Right lobe of liver (tissue), 6 donors: ENCODE measurements at regions not wholly inside any gene's neighbourhood (a gene's known extent, or its start where the extent isn't known, plus 50 kb on each side); places are given as distances from the start of the nearest gene placed in this dataset.

Source experiments
- ATAC-seq, 4 donors: fragments of 200-7000 bp; cut with Tn5 transposase; one replicate each; pipeline ENCODE4 v1.9.1; 2020; ENCODE audit warnings: mild to moderate bottlenecking in 4 of 4, moderate library complexity in 4 of 4
- DNase-seq, 3 donors: peaks; one replicate each; pipeline ENCODE4 v3.0.0-alpha.2; 2020
- H3K27ac ChIP-seq, 3 donors: fragments of 200-600 bp; one replicate each; pipeline ENCODE4 v1.8.0; 2022
- H3K27me3 ChIP-seq, 2 donors: fragments of 200-600 bp; one replicate each; pipeline ENCODE4 v1.8.0; 2022
- H3K36me3 ChIP-seq, 4 donors: fragments of 200-600 bp; sonication (generic) in 1 of 4; one replicate each; pipeline versions ENCODE4 v1.5.1 to v1.8.0; 2017 to 2022; ENCODE audit warnings: control low read depth in 1 of 4
- H3K4me1 ChIP-seq, 4 donors: fragments of 200-600 bp; sonication (generic) in 1 of 4; one replicate each; pipeline versions ENCODE4 v1.5.1 to v1.8.0; 2017 to 2022; ENCODE audit warnings: control low read depth in 1 of 4
- H3K4me3 ChIP-seq, 3 donors: fragments of 200-600 bp; one replicate each; pipeline ENCODE4 v1.8.0; 2022
- H3K9me3 ChIP-seq, 4 donors: fragments of 200-600 bp; sonication (generic) in 1 of 4; one replicate each; pipeline versions ENCODE4 v1.5.1 to v1.8.0; 2017 to 2022; ENCODE audit warnings: control low read depth in 1 of 4
- POLR2A ChIP-seq: fragments of 450-650 bp; IDR thresholded peaks from one replicate; pipeline ENCODE4 v1.6.1; 2017; ENCODE audit warnings: antibody characterized with exemption, mild to moderate bottlenecking
- WGBS: methylation state at CpG from one replicate; pipeline ENCODE4 v1.1.6; 2018; ENCODE audit warnings: low coverage, low lambda C conversion rate; ENCODE audit not compliant: insufficient coverage; ENCODE audit errors: missing lambda C conversion rate; 5-methylcytosine and 5-hydroxymethylcytosine counted together
- intact Hi-C, 2 donors: fragments of 100-400 bp; cut with DNase I; formaldehyde crosslinking; loops; one replicate each; pipeline versions ENCODE4 v1.11.2 to v1.14.1; 2022
- TF ChIP-seq, protein P1 (sequence below), 4 donors: fragments of 200-600 bp in 3 of 4; fragments of 450-650 bp in 1 of 4; IDR thresholded peaks; one replicate each; pipeline versions ENCODE4 v1.5.1 to v1.8.0; 2016 to 2022; ENCODE audit warnings: antibody characterized with exemption in 4 of 4, mild to moderate bottlenecking in 2 of 4
- donor health status: DM: no; HTN: yes; CAD: no.
- donor health status: DM: no; HTN: no; CAD: no.
- donor health status: DM: no; HTN: no; CAD: no.
- donor health status: DM: no; HTN: yes; CAD: no.
- donor health status: DM: no; HTN: yes; CAD: no.

DNA sequence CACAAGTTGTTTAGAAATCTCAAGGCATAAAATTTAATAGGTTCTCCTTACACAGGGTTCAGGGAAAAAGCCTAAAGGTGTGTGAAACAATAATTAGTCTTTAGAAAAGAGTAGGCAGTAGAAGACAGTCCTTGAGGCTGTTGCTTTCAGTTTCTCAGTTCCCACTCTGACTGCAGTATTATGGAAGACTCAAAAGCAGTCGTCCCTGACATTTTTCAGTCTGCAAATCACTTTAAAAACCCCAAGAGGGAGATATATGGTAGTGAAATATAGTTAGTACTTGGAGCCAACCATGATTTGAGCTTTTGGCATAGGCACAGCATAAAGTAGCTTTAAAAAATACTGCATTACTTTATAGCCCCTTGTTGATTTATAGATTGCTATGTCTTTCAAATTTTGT is 299.7 kb downstream of the OLFM3 start:
- DNase-seq (no peak), ATAC-seq (no peak)
- Histone ChIP-seq H3K36me3 (no peaks in the 10 kb centered on the region), H3K27ac (no peak overlapping the region), H3K9me3 (no peaks in the 10 kb centered on the region), H3K4me1 (no peaks in the 10 kb centered on the region), H3K27me3 (no peaks in the 10 kb centered on the region), H3K4me3 (no peak overlapping the region)
- WGBS: 0% methylated on average over 1 of the region's 1 CpG
- intact Hi-C loops: no loop called here
- TF ChIP-seq POLR2A: no peak
- TF ChIP-seq, protein P1, sequence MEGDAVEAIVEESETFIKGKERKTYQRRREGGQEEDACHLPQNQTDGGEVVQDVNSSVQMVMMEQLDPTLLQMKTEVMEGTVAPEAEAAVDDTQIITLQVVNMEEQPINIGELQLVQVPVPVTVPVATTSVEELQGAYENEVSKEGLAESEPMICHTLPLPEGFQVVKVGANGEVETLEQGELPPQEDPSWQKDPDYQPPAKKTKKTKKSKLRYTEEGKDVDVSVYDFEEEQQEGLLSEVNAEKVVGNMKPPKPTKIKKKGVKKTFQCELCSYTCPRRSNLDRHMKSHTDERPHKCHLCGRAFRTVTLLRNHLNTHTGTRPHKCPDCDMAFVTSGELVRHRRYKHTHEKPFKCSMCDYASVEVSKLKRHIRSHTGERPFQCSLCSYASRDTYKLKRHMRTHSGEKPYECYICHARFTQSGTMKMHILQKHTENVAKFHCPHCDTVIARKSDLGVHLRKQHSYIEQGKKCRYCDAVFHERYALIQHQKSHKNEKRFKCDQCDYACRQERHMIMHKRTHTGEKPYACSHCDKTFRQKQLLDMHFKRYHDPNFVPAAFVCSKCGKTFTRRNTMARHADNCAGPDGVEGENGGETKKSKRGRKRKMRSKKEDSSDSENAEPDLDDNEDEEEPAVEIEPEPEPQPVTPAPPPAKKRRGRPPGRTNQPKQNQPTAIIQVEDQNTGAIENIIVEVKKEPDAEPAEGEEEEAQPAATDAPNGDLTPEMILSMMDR (IDR thresholded peaks at IDR 0.05): no peak

DNA sequence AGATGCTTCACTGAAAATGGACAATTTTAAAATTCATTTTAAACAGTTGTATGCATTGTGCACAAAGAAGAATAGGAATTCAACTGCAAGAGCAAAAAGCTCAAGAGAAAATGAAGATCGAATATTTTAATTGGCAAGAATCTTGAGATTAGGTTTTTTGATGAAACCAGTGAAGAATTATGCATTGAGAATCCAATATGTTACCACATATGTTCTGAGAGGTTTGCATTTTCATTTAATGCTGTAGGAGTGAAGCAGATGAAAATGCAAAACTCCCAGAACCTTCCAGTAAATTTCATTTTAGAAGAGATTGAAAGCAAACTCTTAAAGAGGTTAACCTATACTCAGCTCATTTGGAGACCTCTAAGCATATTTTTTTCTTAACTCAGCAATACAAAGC is 298.0 kb downstream of the OLFM3 start:
- 56% methylated on average over 1 of the region's 1 CpG for WGBS
- TF ChIP-seq POLR2A: no peak
- TF ChIP-seq, protein P1 (IDR thresholded peaks at IDR 0.05): no peak
- DNase-seq: no peak
- ATAC-seq: no peak
- no peak overlapping the region for H3K27ac ChIP-seq
- H3K27me3 ChIP-seq: no peaks in the 10 kb centered on the region
- H3K36me3 ChIP-seq: no peaks in the 10 kb centered on the region
- H3K4me3 ChIP-seq: no peak overlapping the region
- no peaks in the 10 kb centered on the region for H3K9me3 ChIP-seq
- no peaks in the 10 kb centered on the region for H3K4me1 ChIP-seq
- intact Hi-C loops: no loop called here

- Histone ChIP-seq H3K4me1 (no peaks in the 10 kb centered on the region), H3K36me3 (no peaks in the 10 kb centered on the region), H3K27me3 (no peaks in the 10 kb centered on the region), H3K4me3 (no peak overlapping the region), H3K9me3 (no peaks in the 10 kb centered on the region), H3K27ac (no peak overlapping the region)
- no peak for DNase-seq
- TF ChIP-seq POLR2A: no peak
- TF ChIP-seq, protein P1 (IDR thresholded peaks at IDR 0.05): no peak
- intact Hi-C loops: no loop called here
- ATAC-seq: no peak
Measured at GRCh38 chr1:101704895-101705294, 291.8 kb downstream of the OLFM3 start.

DNA sequence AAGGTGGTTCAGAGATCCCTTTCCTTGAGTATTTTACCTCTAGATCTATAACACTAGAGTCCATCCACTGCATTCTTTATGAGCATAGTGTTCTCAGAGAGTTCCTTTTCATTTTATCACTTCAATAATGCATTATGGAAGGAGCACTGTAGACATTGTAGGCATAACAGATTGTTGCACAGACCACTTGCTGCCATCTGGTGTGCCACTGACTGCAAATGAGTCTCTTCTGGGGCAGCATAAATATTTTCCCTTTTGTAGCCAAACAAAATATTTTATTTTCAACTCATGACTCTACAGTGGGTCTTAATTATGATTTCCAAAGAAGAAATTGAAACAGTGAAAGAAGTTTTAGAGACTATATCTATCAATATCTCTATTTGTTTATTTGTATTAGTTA is 290.4 kb downstream of the OLFM3 start:
- H3K4me1 ChIP-seq: no peaks in the 10 kb centered on the region
- H3K9me3 ChIP-seq: no peaks in the 10 kb centered on the region
- intact Hi-C loops: no loop called here
- DNase-seq (no peak), ATAC-seq (no peak)
- H3K27me3 ChIP-seq: peaks cover 0 to 3% of the 10 kb centered on the region in 2 donors
- no peak overlapping the region for H3K27ac ChIP-seq
- no peak for TF ChIP-seq POLR2A
- TF ChIP-seq, protein P1 (IDR thresholded peaks at IDR 0.05): no peak
- H3K36me3 ChIP-seq: no peaks in the 10 kb centered on the region
- H3K4me3 ChIP-seq: no peak overlapping the region

- Histone ChIP-seq H3K36me3 (no peaks in the 10 kb centered on the region), H3K4me3 (no peak overlapping the region), H3K27ac (no peak overlapping the region), H3K4me1 (no peaks in the 10 kb centered on the region), H3K27me3 (peaks cover 0 to 3% of the 10 kb centered on the region in 2 donors), H3K9me3 (no peaks in the 10 kb centered on the region)
- DNase-seq (no peak), ATAC-seq (no peak)
- intact Hi-C loops: no loop called here
- TF ChIP-seq POLR2A: no peak
- TF ChIP-seq, protein P1 (IDR thresholded peaks at IDR 0.05): no peak
Measured at GRCh38 chr1:101709721-101710120, 287.0 kb downstream of the OLFM3 start.
